ENCODE measurements at regions not wholly inside any gene's neighbourhood (a gene's known extent, or its start where the extent isn't known, plus 50 kb on each side); places are given as distances from the start of the nearest gene placed in this dataset.

- intact Hi-C loops (cut with DNase I): no loop called here
- H3K27ac ChIP-seq: no peak overlapping the region
- no peak for TF ChIP-seq CTCF (IDR thresholded peaks at IDR 0.05)
Observed at GRCh38 chr14:55910601-55911243, 207.5 kb upstream of the PELI2 start.

GRCh38 chr14:55911776-55912175 is 206.4 kb upstream of the PELI2 start:
- H3K4me3 ChIP-seq: no peak overlapping the region
- DNase-seq (ENCODE audit: low spot score in 2 of 2): no peak
- peaks cover 0 to 11% of the 10 kb centered on the region in 2 donors for H3K4me1 ChIP-seq
- no peaks in the 10 kb centered on the region for H3K27me3 ChIP-seq
- H3K27ac ChIP-seq: no peak overlapping the region
- no peak for TF ChIP-seq CTCF (IDR thresholded peaks at IDR 0.05)
- intact Hi-C loops (cut with DNase I): no loop called here
- no peaks in the 10 kb centered on the region for H3K9me3 ChIP-seq
- no peaks in the 10 kb centered on the region for H3K36me3 ChIP-seq

More at GRCh38 chr14:55910601-55911243, 207.5 kb upstream of the PELI2 start:
- no peaks in the 10 kb centered on the region for H3K9me3 ChIP-seq
- H3K36me3 ChIP-seq: no peaks in the 10 kb centered on the region
- no peaks in the 10 kb centered on the region for H3K27me3 ChIP-seq
- H3K4me1 ChIP-seq: peaks cover 0 to 11% of the 10 kb centered on the region in 2 donors
- H3K4me3 ChIP-seq: no peak overlapping the region
- no peak for DNase-seq (ENCODE audit: low spot score in 2 of 2)

GRCh38 chr14:55912344-55912743 is 205.9 kb upstream of the PELI2 start:
- Histone ChIP-seq H3K36me3 (no peaks in the 10 kb centered on the region), H3K4me1 (peaks cover 0 to 11% of the 10 kb centered on the region in 2 donors), H3K27ac (no peak overlapping the region), H3K27me3 (no peaks in the 10 kb centered on the region), H3K9me3 (no peaks in the 10 kb centered on the region), H3K4me3 (no peak overlapping the region)
- no peak for TF ChIP-seq CTCF (IDR thresholded peaks at IDR 0.05)
- intact Hi-C loops (cut with DNase I): no loop called here
- DNase-seq (ENCODE audit: low spot score in 2 of 2): no peak

DNA sequence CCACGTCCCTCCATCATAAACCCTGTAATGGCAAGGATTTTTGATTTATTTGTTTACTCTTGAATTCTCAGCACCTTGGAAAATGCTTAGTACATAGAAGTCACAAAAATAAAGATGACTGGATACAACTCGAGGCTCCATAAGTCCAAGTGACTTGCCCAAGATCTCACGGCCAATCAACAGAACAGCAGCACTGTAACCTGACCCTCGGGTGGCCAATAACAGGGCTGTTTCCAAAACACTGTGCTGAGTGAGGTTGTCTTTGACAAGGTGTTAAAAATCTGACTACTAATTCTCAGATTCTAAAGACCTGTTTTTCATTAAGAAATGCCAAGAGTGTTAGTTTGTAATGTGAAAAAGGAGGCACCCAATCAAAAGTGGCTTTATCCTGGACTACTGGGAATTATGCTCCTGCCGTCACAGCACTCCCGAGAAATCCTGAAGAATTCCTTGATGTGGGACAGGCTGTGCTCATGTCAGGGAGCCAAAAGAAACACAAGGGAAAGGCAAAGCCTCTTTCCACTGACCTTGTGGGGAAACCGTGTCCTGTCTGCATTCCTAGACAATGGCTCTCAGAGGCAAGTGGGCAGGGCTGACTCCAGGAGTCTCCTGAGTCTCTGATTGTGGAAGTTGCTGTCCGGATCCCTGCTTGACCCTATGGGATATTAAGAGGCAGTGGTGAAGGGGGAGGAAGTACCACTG is 204.7 kb upstream of the PELI2 start:
- Histone ChIP-seq H3K9me3 (no peaks in the 10 kb centered on the region), H3K4me1 (peaks cover 0 to 11% of the 10 kb centered on the region in 2 donors), H3K27ac (no peak overlapping the region), H3K36me3 (no peaks in the 10 kb centered on the region), H3K4me3 (no peak overlapping the region), H3K27me3 (no peaks in the 10 kb centered on the region)
- intact Hi-C loops (cut with DNase I): no loop called here
- peak in 1 of 2 donors; percentile 67 for DNase-seq (ENCODE audit: low spot score in 2 of 2)
- TF ChIP-seq CTCF (IDR thresholded peaks at IDR 0.05): no peak

GRCh38 chr14:55914771-55915170 is 203.4 kb upstream of the PELI2 start:
- Histone ChIP-seq H3K27me3 (no peaks in the 10 kb centered on the region), H3K9me3 (no peaks in the 10 kb centered on the region), H3K4me1 (peaks cover 0 to 11% of the 10 kb centered on the region in 2 donors), H3K4me3 (no peak overlapping the region), H3K27ac (no peak overlapping the region), H3K36me3 (no peaks in the 10 kb centered on the region)
- intact Hi-C loops (cut with DNase I): no loop called here
- TF ChIP-seq CTCF (IDR thresholded peaks at IDR 0.05): no peak
- DNase-seq (ENCODE audit: low spot score in 2 of 2): no peak

Data from ascending aorta (tissue), 2 donors.